ENCODE measurements at regions not wholly inside any gene's neighbourhood (a gene's known extent, or its start where the extent isn't known, plus 50 kb on each side); places are given as distances from the start of the nearest gene placed in this dataset.

DNA sequence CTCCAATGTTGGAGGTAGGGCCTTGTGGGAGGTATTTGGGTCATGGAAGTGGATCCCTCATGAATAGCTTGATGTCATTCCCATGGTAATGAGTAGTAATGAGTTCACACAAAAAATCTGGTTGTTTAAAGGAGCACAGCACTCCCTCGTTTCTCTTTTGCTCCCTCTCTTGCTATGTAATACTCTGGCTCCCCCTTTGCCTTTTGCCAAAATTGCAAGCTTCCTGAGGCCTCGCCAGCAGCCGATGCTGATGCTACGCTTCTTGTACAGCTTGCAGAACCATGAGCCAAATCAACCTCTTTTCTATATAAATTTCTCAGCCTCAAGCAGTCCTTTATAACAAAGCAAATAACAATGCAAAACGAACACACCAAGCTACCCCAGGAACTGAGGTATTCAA is 80.9 kb downstream of the LHX9 start:
- no peaks in the 10 kb centered on the region for H4K20me1 ChIP-seq (ENCODE audit: control insufficient read depth, insufficient read depth, insufficient read length)
- no peaks in the 10 kb centered on the region for H3K9me3 ChIP-seq (ENCODE audit: control insufficient read depth, low read depth, low read length)
- no peak overlapping the region for H3K14ac ChIP-seq (ENCODE audit: insufficient read depth, low read length)
- no peaks in the 10 kb centered on the region for H3K79me2 ChIP-seq (ENCODE audit: insufficient read depth, low read length)
- H3K9me3 Mint-ChIP-seq = no peaks in the 10 kb centered on the region
- no peak overlapping the region for H3K23ac ChIP-seq (ENCODE audit: insufficient read length, low read depth, low read length)
- H3K4me1 ChIP-seq (ENCODE audit: insufficient read depth, low read length) = no peaks in the 10 kb centered on the region
- no peak overlapping the region for H3K4me3 Mint-ChIP-seq
- H3K36me3 Mint-ChIP-seq (ENCODE audit: insufficient read depth in 1 of 3, low read depth in 3 of 3) = no peaks in the 10 kb centered on the region
- H2AFZ ChIP-seq (ENCODE audit: low read length) = no peak overlapping the region
- no peaks in the 10 kb centered on the region for H3K23me2 ChIP-seq (ENCODE audit: insufficient read length, low read depth, low read length, poor library complexity, severe bottlenecking)
- no peak overlapping the region for H4K8ac ChIP-seq (replicated peaks; ENCODE audit: insufficient read length, low read depth, low read length)
- no peaks in the 10 kb centered on the region for H3K4me1 Mint-ChIP-seq
- H2BK12ac ChIP-seq (ENCODE audit: insufficient read length, low read depth, low read length) = no peak overlapping the region
- H3K27me3 Mint-ChIP-seq (ENCODE audit: low read depth) = no peaks in the 10 kb centered on the region
- no peak overlapping the region for H3K4me2 ChIP-seq (ENCODE audit: insufficient read depth, insufficient read length, low read length)
- H3K4ac ChIP-seq (ENCODE audit: low read depth, low read length) = no peak overlapping the region
- TF ChIP-seq, protein P1, sequence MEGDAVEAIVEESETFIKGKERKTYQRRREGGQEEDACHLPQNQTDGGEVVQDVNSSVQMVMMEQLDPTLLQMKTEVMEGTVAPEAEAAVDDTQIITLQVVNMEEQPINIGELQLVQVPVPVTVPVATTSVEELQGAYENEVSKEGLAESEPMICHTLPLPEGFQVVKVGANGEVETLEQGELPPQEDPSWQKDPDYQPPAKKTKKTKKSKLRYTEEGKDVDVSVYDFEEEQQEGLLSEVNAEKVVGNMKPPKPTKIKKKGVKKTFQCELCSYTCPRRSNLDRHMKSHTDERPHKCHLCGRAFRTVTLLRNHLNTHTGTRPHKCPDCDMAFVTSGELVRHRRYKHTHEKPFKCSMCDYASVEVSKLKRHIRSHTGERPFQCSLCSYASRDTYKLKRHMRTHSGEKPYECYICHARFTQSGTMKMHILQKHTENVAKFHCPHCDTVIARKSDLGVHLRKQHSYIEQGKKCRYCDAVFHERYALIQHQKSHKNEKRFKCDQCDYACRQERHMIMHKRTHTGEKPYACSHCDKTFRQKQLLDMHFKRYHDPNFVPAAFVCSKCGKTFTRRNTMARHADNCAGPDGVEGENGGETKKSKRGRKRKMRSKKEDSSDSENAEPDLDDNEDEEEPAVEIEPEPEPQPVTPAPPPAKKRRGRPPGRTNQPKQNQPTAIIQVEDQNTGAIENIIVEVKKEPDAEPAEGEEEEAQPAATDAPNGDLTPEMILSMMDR (conservative IDR thresholded peaks at IDR 0.05) = peak; percentile 49; the same call in 2 of the 3 replicates
- H2BK120ac ChIP-seq (ENCODE audit: low read depth, low read length, poor library complexity, severe bottlenecking) = no peak overlapping the region
- no peak overlapping the region for H2BK15ac ChIP-seq (ENCODE audit: low read depth, low read length)
- no peak overlapping the region for H4K5ac ChIP-seq (ENCODE audit: insufficient read length, low read depth, low read length)
- H3K27ac Mint-ChIP-seq = no peak overlapping the region
- H3K9ac ChIP-seq (ENCODE audit: extremely low read depth, insufficient read length, low read length) = no peak overlapping the region
- no peak overlapping the region for H3K56ac ChIP-seq (ENCODE audit: insufficient read length, low read depth, low read length)
- H3K27ac ChIP-seq (ENCODE audit: insufficient read length, low read depth, low read length) = no peak overlapping the region
- H2AK5ac ChIP-seq (ENCODE audit: insufficient read length, low read length) = no peak overlapping the region
- no peaks in the 10 kb centered on the region for H3K79me1 ChIP-seq (ENCODE audit: insufficient read depth, low read depth, low read length, poor library complexity, severe bottlenecking)
- no CpG with 5 or more reads among the region's 5 CpGs for WGBS (ENCODE audit: extremely low coverage, insufficient read length, low lambda C conversion rate)
- H2BK20ac ChIP-seq (ENCODE audit: low read depth, low read length, poor library complexity, severe bottlenecking) = no peak overlapping the region
- peak; percentile 34 for DNase-seq
- no peak overlapping the region for H3K18ac ChIP-seq (ENCODE audit: insufficient read length, low read depth, low read length)
- no peaks in the 10 kb centered on the region for H3K27me3 ChIP-seq (ENCODE audit: insufficient read depth, low read length)
- no peak overlapping the region for H2BK5ac ChIP-seq (ENCODE audit: insufficient read length, low read length)
- H4K91ac ChIP-seq (ENCODE audit: insufficient read length, low read depth, low read length) = no peak overlapping the region
- H3T11ph ChIP-seq (ENCODE audit: low read length) = no peak overlapping the region
